ENCODE measurements at regions not wholly inside any gene's neighbourhood (a gene's known extent, or its start where the extent isn't known, plus 50 kb on each side); places are given as distances from the start of the nearest gene placed in this dataset.
"Not testable (repeated sequence)": the region's sequence is repeated elsewhere in the genome, so short reads cannot be mapped to it uniquely, and the experiment has no call there.

GRCh38 chr5:15013654-15014463, 142.3 kb upstream of the ANKH start:
- DNase-seq, result peak; percentile 63

- DNase-seq, result no peak
Measured at GRCh38 chr5:15012061-15012460, 140.5 kb upstream of the ANKH start.

GRCh38 chr5:15010936-15011335, 139.4 kb upstream of the ANKH start:
- DNase-seq, result no peak

- DNase-seq, result no peak
Measured at GRCh38 chr5:15009420-15009819, 137.8 kb upstream of the ANKH start.

- DNase-seq, result no peak
Measured at GRCh38 chr5:15008921-15009320, 137.3 kb upstream of the ANKH start.

- peak; percentile 82 for DNase-seq
Measured at GRCh38 chr5:15008476-15008875, 136.9 kb upstream of the ANKH start.

GRCh38 chr5:15007646-15008045, 136.1 kb upstream of the ANKH start:
- peak; percentile 61 for DNase-seq

GRCh38 chr5:15004506-15004905, 132.9 kb upstream of the ANKH start:
- DNase-seq, result no peak

- peak; percentile 55 for DNase-seq
Measured at GRCh38 chr5:15003511-15003920, 131.9 kb upstream of the ANKH start.

- DNase-seq, result no peak
Measured at GRCh38 chr5:15002791-15003190, 131.2 kb upstream of the ANKH start.

GRCh38 chr5:15002173-15002572, 130.6 kb upstream of the ANKH start:
- no peak for DNase-seq

- no peak for DNase-seq
Measured at GRCh38 chr5:15001517-15001916, 129.9 kb upstream of the ANKH start.

- no peak for DNase-seq
Measured at GRCh38 chr5:14998491-14998890, 126.9 kb upstream of the ANKH start.

- DNase-seq, result no peak
Measured at GRCh38 chr5:14996997-14997396, 125.4 kb upstream of the ANKH start.

- no peak for DNase-seq
Measured at GRCh38 chr5:14995229-14995628, 123.7 kb upstream of the ANKH start.

- DNase-seq, result not testable (repeated sequence)
Measured at GRCh38 chr5:14993459-14994133, 122.0 kb upstream of the ANKH start.

GRCh38 chr5:14992751-14993458, 121.3 kb upstream of the ANKH start:
- DNase-seq, result not testable (repeated sequence)

GRCh38 chr5:14988223-14988622, 116.6 kb upstream of the ANKH start:
- DNase-seq, result no peak

GRCh38 chr5:14986413-14986812, 114.8 kb upstream of the ANKH start:
- no peak for DNase-seq

GRCh38 chr5:14983666-14984441, 112.3 kb upstream of the ANKH start:
- no peak for DNase-seq

- DNase-seq, result no peak
Measured at GRCh38 chr5:14980698-14981097, 109.1 kb upstream of the ANKH start.

GRCh38 chr5:14977058-14977685, 105.6 kb upstream of the ANKH start:
- DNase-seq, result no peak
